ENCODE measurements at regions not wholly inside any gene's neighbourhood (a gene's known extent, or its start where the extent isn't known, plus 50 kb on each side); places are given as distances from the start of the nearest gene placed in this dataset.

GRCh38 chr3:30162579-30162978 is 443.8 kb upstream of the TGFBR2 start:
- H3K4me3 ChIP-seq (ENCODE audit: low read depth in 1 of 2, low read length in 1 of 2) = no peak overlapping the region
- no peaks in the 10 kb centered on the region for H3K36me3 ChIP-seq
- no peak overlapping the region for H3K27ac ChIP-seq
- H3K4me1 ChIP-seq (ENCODE audit: control insufficient read depth in 1 of 2, insufficient read depth in 1 of 2, low read depth in 1 of 2, low read length in 1 of 2) = peaks cover 17 to 23% of the 10 kb centered on the region in 2 experiments
- no peaks in the 10 kb centered on the region for H3K9me3 ChIP-seq
- H3K27me3 ChIP-seq = no peaks in the 10 kb centered on the region
- no peak for TF ChIP-seq CTCF (IDR thresholded peaks at IDR 0.05)

- H3K4me1 ChIP-seq (ENCODE audit: control insufficient read depth in 1 of 2, insufficient read depth in 1 of 2, low read depth in 1 of 2, low read length in 1 of 2) = peaks cover 14 to 17% of the 10 kb centered on the region in 2 experiments
- TF ChIP-seq CTCF (IDR thresholded peaks at IDR 0.05) = no peak
- no peaks in the 10 kb centered on the region for H3K27me3 ChIP-seq
- no peaks in the 10 kb centered on the region for H3K36me3 ChIP-seq
- no peak overlapping the region for H3K4me3 ChIP-seq (ENCODE audit: low read depth in 1 of 2, low read length in 1 of 2)
- H3K27ac ChIP-seq = no peak overlapping the region
- H3K9me3 ChIP-seq = no peaks in the 10 kb centered on the region
Measured at GRCh38 chr3:30166535-30166934, 439.9 kb upstream of the TGFBR2 start.

- H3K9me3 ChIP-seq = no peaks in the 10 kb centered on the region
- no peak overlapping the region for H3K27ac ChIP-seq
- peaks cover 12 to 14% of the 10 kb centered on the region in 2 experiments for H3K4me1 ChIP-seq (ENCODE audit: control insufficient read depth in 1 of 2, insufficient read depth in 1 of 2, low read depth in 1 of 2, low read length in 1 of 2)
- no peaks in the 10 kb centered on the region for H3K36me3 ChIP-seq
- TF ChIP-seq CTCF (IDR thresholded peaks at IDR 0.05) = no peak
- H3K4me3 ChIP-seq (ENCODE audit: low read depth in 1 of 2, low read length in 1 of 2) = no peak overlapping the region
- H3K27me3 ChIP-seq = no peaks in the 10 kb centered on the region
Measured at GRCh38 chr3:30167541-30168011, 438.8 kb upstream of the TGFBR2 start.

GRCh38 chr3:30169487-30169886 is 436.9 kb upstream of the TGFBR2 start:
- Histone ChIP-seq H3K4me1 (ENCODE audit: control insufficient read depth in 1 of 2, insufficient read depth in 1 of 2, low read depth in 1 of 2, low read length in 1 of 2) (peaks cover 8 to 10% of the 10 kb centered on the region in 2 experiments), H3K36me3 (no peaks in the 10 kb centered on the region), H3K27ac (no peak overlapping the region), H3K9me3 (no peaks in the 10 kb centered on the region), H3K4me3 (ENCODE audit: low read depth in 1 of 2, low read length in 1 of 2) (no peak overlapping the region), H3K27me3 (no peaks in the 10 kb centered on the region)
- TF ChIP-seq CTCF (IDR thresholded peaks at IDR 0.05) = no peak

- H3K9me3 ChIP-seq = no peaks in the 10 kb centered on the region
- no peaks in the 10 kb centered on the region for H3K4me1 ChIP-seq (ENCODE audit: control insufficient read depth in 1 of 2, insufficient read depth in 1 of 2, low read depth in 1 of 2, low read length in 1 of 2)
- no peaks in the 10 kb centered on the region for H3K27me3 ChIP-seq
Measured at GRCh38 chr3:30170681-30171438, 435.5 kb upstream of the TGFBR2 start.

More at GRCh38 chr3:30170681-30171438, 435.5 kb upstream of the TGFBR2 start:
- no peak overlapping the region for H3K27ac ChIP-seq
- H3K36me3 ChIP-seq = no peaks in the 10 kb centered on the region
- TF ChIP-seq CTCF (IDR thresholded peaks at IDR 0.05) = no peak
- H3K4me3 ChIP-seq (ENCODE audit: low read depth in 1 of 2, low read length in 1 of 2) = no peak overlapping the region
